HEK293 (cell line): ENCODE measurements at regions not wholly inside any gene's neighbourhood (a gene's known extent, or its start where the extent isn't known, plus 50 kb on each side); places are given as distances from the start of the nearest gene placed in this dataset.

Experiments used
- FEZF1 ChIP-seq: fragments of 450-650 bp; formaldehyde crosslinking; IDR thresholded peaks from 2 replicates; pipeline ENCODE4 v1.5.1; 2016; ENCODE audit warnings: missing biosample characterization, missing genetic modification characterization
- IKZF3 ChIP-seq: fragments of 450-650 bp; IDR thresholded peaks from 2 replicates; pipeline ENCODE4 v1.5.0; 2018; ENCODE audit warnings: missing biosample characterization, mild to moderate bottlenecking, missing genetic modification characterization, moderate library complexity
- KLF17 ChIP-seq: fragments of 450-650 bp; formaldehyde crosslinking; IDR thresholded peaks from 2 replicates; pipeline ENCODE4 v1.5.1; 2016; ENCODE audit warnings: missing biosample characterization, missing genetic modification characterization
- OSR2 ChIP-seq: fragments of 450-650 bp; formaldehyde crosslinking; IDR thresholded peaks from 2 replicates; pipeline ENCODE4 v1.5.1; 2016; ENCODE audit warnings: missing biosample characterization, missing genetic modification characterization
- PRDM6 ChIP-seq: fragments of 450-650 bp; formaldehyde crosslinking; IDR thresholded peaks from 2 replicates; pipeline ENCODE4 v1.5.1; 2017; ENCODE audit warnings: missing biosample characterization, missing genetic modification characterization
- REPIN1 ChIP-seq: fragments of 450-650 bp; formaldehyde crosslinking; IDR thresholded peaks from 2 replicates; pipeline ENCODE4 v1.5.1; 2017; ENCODE audit warnings: missing biosample characterization, missing genetic modification characterization, low read depth
- SCRT2 ChIP-seq: fragments of 450-650 bp; formaldehyde crosslinking; IDR thresholded peaks from 2 replicates; pipeline ENCODE4 v1.5.1; 2016; ENCODE audit warnings: missing biosample characterization, missing genetic modification characterization
- SP7 ChIP-seq: fragments of 450-650 bp; formaldehyde crosslinking; IDR thresholded peaks from 2 replicates; pipeline ENCODE4 v1.5.1; 2016; ENCODE audit warnings: missing biosample characterization, missing genetic modification characterization
- TCF7L2 ChIP-seq: IDR thresholded peaks from 2 replicates; pipeline ENCODE4 v1.6.1; 2011; ENCODE audit warnings: low read depth, mild to moderate bottlenecking, inconsistent platforms, low read length, moderate library complexity, borderline replicate concordance
- ZBTB17 ChIP-seq: fragments of 450-650 bp; formaldehyde crosslinking; IDR thresholded peaks from 2 replicates; pipeline ENCODE4 v1.5.1; 2016; ENCODE audit warnings: missing biosample characterization, missing genetic modification characterization
- ZBTB26 ChIP-seq: fragments of 450-650 bp; formaldehyde crosslinking; optimal IDR thresholded peaks from 2 replicates; pipeline ENCODE3; 2016; ENCODE audit warnings: missing biosample characterization, mild to moderate bottlenecking, missing genetic modification characterization
- ZBTB44 ChIP-seq: fragments of 450-650 bp; IDR thresholded peaks from 2 replicates; pipeline ENCODE4 v1.5.1; 2018; ENCODE audit warnings: missing biosample characterization, mild to moderate bottlenecking, missing genetic modification characterization
- ZBTB48 ChIP-seq: fragments of 450-650 bp; formaldehyde crosslinking; IDR thresholded peaks from 2 replicates; pipeline ENCODE4 v1.5.1; 2016; ENCODE audit warnings: missing biosample characterization, missing genetic modification characterization
- ZNF146 ChIP-seq: fragments of 450-650 bp; formaldehyde crosslinking; IDR thresholded peaks from 2 replicates; pipeline ENCODE4 v1.5.1; 2016; ENCODE audit warnings: missing biosample characterization, missing genetic modification characterization
- ZNF24 ChIP-seq: fragments of 450-650 bp; formaldehyde crosslinking; IDR thresholded peaks from 2 replicates; pipeline ENCODE4 v1.5.1; 2016; ENCODE audit warnings: missing biosample characterization, missing genetic modification characterization
- ZNF324 ChIP-seq: fragments of 450-650 bp; formaldehyde crosslinking; IDR thresholded peaks from 2 replicates; pipeline ENCODE4 v1.5.1; 2016; ENCODE audit warnings: missing biosample characterization, missing genetic modification characterization
- ZNF426 ChIP-seq: fragments of 450-650 bp; formaldehyde crosslinking; IDR thresholded peaks from 2 replicates; pipeline ENCODE4 v1.5.1; 2017; ENCODE audit warnings: missing biosample characterization, missing genetic modification characterization, mild to moderate bottlenecking, inconsistent platforms, moderate library complexity
- ZNF600 ChIP-seq: fragments of 450-650 bp; formaldehyde crosslinking; IDR thresholded peaks from 2 replicates; pipeline ENCODE4 v1.5.1; 2016; ENCODE audit warnings: missing biosample characterization, missing genetic modification characterization
- ZNF629 ChIP-seq: fragments of 450-650 bp; formaldehyde crosslinking; IDR thresholded peaks from 2 replicates; pipeline ENCODE4 v1.5.1; 2017; ENCODE audit warnings: missing biosample characterization, missing genetic modification characterization
- ZNF639 ChIP-seq: fragments of 450-650 bp; formaldehyde crosslinking; IDR thresholded peaks from 2 replicates; pipeline ENCODE4 v1.5.1; 2016; ENCODE audit warnings: missing biosample characterization, missing genetic modification characterization
- ZNF654 ChIP-seq: fragments of 450-650 bp; formaldehyde crosslinking; IDR thresholded peaks from 2 replicates; pipeline ENCODE4 v1.5.1; 2016; ENCODE audit warnings: low read depth, missing biosample characterization, missing genetic modification characterization
- ZNF670 ChIP-seq: fragments of 450-650 bp; formaldehyde crosslinking; IDR thresholded peaks from 2 replicates; pipeline ENCODE4 v1.5.1; 2016; ENCODE audit warnings: missing biosample characterization, missing genetic modification characterization, low read depth
- ZNF76 ChIP-seq: fragments of 450-650 bp; formaldehyde crosslinking; IDR thresholded peaks from 2 replicates; pipeline ENCODE4; 2016; ENCODE audit warnings: low read depth, missing biosample characterization, missing genetic modification characterization, borderline replicate concordance
- ZNF843 ChIP-seq: fragments of 450-650 bp; formaldehyde crosslinking; IDR thresholded peaks from 2 replicates; pipeline ENCODE4 v1.5.1; 2016; ENCODE audit warnings: missing biosample characterization, missing genetic modification characterization
- ZSCAN30 ChIP-seq: fragments of 450-650 bp; IDR thresholded peaks from 2 replicates; pipeline ENCODE4 v1.5.1; 2018; ENCODE audit warnings: missing biosample characterization, mild to moderate bottlenecking, missing genetic modification characterization, moderate library complexity
- TF ChIP-seq, protein P1 (sequence below): fragments of 450-650 bp; formaldehyde crosslinking; IDR thresholded peaks from 2 replicates; pipeline ENCODE4 v1.5.1; 2016; ENCODE audit warnings: missing biosample characterization, missing genetic modification characterization, borderline replicate concordance
- TF ChIP-seq, protein P2 (sequence below): fragments of 450-650 bp; formaldehyde crosslinking; IDR thresholded peaks from 2 replicates; pipeline ENCODE4 v1.5.1; 2016; ENCODE audit warnings: missing biosample characterization, missing genetic modification characterization

GRCh38 chr6:17035257-17036064, 66.4 kb upstream of the STMND1 start (continued):
- TF ChIP-seq REPIN1 (tag by site-specific recombination) (no peak), ZNF629 (tag by site-specific recombination) (peak; percentile 98), TCF7L2 (peak; percentile 29; the same call in 1 of the 2 replicates), ZBTB26 (tag by site-specific recombination) (no peak), OSR2 (tag by site-specific recombination) (peak; percentile 91), ZNF24 (tag by site-specific recombination) (peak; percentile 79), ZNF146 (tag by site-specific recombination) (peak; percentile 93), ZNF426 (tag by site-specific recombination) (no peak), ZSCAN30 (tag by site-specific recombination) (peak; percentile 76), ZNF639 (tag by site-specific recombination) (peak; percentile 95), ZBTB17 (tag by site-specific recombination) (peak; percentile 86), ZNF843 (tag by site-specific recombination) (peak; percentile 74; the same call in 1 of the 2 replicates), ZNF654 (tag by site-specific recombination) (no peak), SCRT2 (tag by site-specific recombination) (peak; percentile 47; the same call in 1 of the 2 replicates), ZNF670 (no peak), ZNF76 (tag by site-specific recombination) (0 out of 2 replicates have a peak, but pooled peaks have one; percentile 58), ZNF324 (peak; percentile 84), ZBTB48 (no peak), ZNF600 (tag by site-specific recombination) (peak; percentile 75), FEZF1 (tag by site-specific recombination) (peak; percentile 60), IKZF3 (tag by site-specific recombination) (no peak), KLF17 (tag by site-specific recombination) (peak; percentile 60; the same call in 1 of the 2 replicates), SP7 (tag by site-specific recombination) (peak; percentile 99), ZBTB44 (tag by site-specific recombination) (peak; percentile 39; the same call in 1 of the 2 replicates), PRDM6 (tag by site-specific recombination) (peak; percentile 95)
- TF ChIP-seq, protein P1, sequence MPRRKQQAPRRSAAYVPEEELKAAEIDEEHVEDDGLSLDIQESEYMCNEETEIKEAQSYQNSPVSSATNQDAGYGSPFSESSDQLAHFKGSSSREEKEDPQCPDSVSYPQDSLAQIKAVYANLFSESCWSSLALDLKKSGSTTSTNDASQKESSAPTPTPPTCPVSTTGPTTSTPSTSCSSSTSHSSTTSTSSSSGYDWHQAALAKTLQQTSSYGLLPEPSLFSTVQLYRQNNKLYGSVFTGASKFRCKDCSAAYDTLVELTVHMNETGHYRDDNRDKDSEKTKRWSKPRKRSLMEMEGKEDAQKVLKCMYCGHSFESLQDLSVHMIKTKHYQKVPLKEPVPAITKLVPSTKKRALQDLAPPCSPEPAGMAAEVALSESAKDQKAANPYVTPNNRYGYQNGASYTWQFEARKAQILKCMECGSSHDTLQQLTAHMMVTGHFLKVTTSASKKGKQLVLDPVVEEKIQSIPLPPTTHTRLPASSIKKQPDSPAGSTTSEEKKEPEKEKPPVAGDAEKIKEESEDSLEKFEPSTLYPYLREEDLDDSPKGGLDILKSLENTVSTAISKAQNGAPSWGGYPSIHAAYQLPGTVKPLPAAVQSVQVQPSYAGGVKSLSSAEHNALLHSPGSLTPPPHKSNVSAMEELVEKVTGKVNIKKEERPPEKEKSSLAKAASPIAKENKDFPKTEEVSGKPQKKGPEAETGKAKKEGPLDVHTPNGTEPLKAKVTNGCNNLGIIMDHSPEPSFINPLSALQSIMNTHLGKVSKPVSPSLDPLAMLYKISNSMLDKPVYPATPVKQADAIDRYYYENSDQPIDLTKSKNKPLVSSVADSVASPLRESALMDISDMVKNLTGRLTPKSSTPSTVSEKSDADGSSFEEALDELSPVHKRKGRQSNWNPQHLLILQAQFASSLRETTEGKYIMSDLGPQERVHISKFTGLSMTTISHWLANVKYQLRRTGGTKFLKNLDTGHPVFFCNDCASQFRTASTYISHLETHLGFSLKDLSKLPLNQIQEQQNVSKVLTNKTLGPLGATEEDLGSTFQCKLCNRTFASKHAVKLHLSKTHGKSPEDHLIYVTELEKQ (tag by site-specific recombination): peak; percentile 79
- TF ChIP-seq, protein P2, sequence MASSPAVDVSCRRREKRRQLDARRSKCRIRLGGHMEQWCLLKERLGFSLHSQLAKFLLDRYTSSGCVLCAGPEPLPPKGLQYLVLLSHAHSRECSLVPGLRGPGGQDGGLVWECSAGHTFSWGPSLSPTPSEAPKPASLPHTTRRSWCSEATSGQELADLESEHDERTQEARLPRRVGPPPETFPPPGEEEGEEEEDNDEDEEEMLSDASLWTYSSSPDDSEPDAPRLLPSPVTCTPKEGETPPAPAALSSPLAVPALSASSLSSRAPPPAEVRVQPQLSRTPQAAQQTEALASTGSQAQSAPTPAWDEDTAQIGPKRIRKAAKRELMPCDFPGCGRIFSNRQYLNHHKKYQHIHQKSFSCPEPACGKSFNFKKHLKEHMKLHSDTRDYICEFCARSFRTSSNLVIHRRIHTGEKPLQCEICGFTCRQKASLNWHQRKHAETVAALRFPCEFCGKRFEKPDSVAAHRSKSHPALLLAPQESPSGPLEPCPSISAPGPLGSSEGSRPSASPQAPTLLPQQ: 0 out of 2 replicates have a peak, but pooled peaks have one; percentile 20
